Cerebellar nuclear complex (tissue), 1 donor: ENCODE measurements at regions not wholly inside any gene's neighbourhood (a gene's known extent, or its start where the extent isn't known, plus 50 kb on each side); places are given as distances from the start of the nearest gene placed in this dataset.

Experiments used
- DNase-seq, 2 experiments: peaks; one replicate each; lab custom pipeline; 2025; lab: John Stamatoyannopoulos, UW

GRCh38 chr13:78979349-78979748 lies 320.4 kb upstream of the OBI1 start:
- no peak for DNase-seq

GRCh38 chr13:78978381-78978998 lies 319.5 kb upstream of the OBI1 start:
- DNase-seq = peak in 1 of 2 experiments; percentile 17

GRCh38 chr13:78977311-78977710 lies 318.4 kb upstream of the OBI1 start:
- DNase-seq = no peak

- no peak for DNase-seq
Measured at GRCh38 chr13:78976696-78977095, 317.7 kb upstream of the OBI1 start.

- DNase-seq = no peak
Measured at GRCh38 chr13:78972561-78972960, 313.6 kb upstream of the OBI1 start.

- DNase-seq = no peak
Measured at GRCh38 chr13:78971355-78972025, 312.5 kb upstream of the OBI1 start.

GRCh38 chr13:78960881-78961280 lies 301.9 kb upstream of the OBI1 start:
- DNase-seq = no peak

GRCh38 chr13:78958006-78958405 lies 299.1 kb upstream of the OBI1 start:
- no peak for DNase-seq

- DNase-seq = no peak
Measured at GRCh38 chr13:78940455-78941130, 281.6 kb upstream of the OBI1 start.

- DNase-seq = no peak
Measured at GRCh38 chr13:78934336-78934735, 275.4 kb upstream of the OBI1 start.

- DNase-seq = no peak
Measured at GRCh38 chr13:78915015-78915414, 256.1 kb upstream of the OBI1 start.

- no peak for DNase-seq
Measured at GRCh38 chr13:78913656-78914055, 254.7 kb upstream of the OBI1 start.

- no peak for DNase-seq
Measured at GRCh38 chr13:78910147-78910546, 251.2 kb upstream of the OBI1 start.

GRCh38 chr13:78909276-78909675 lies 250.3 kb upstream of the OBI1 start:
- no peak for DNase-seq

GRCh38 chr13:78907006-78907405 lies 248.1 kb upstream of the OBI1 start:
- DNase-seq = no peak

- no peak for DNase-seq
Measured at GRCh38 chr13:78897200-78897599, 238.2 kb upstream of the OBI1 start.

GRCh38 chr13:78884571-78884970 lies 225.6 kb upstream of the OBI1 start:
- DNase-seq = no peak

- no peak for DNase-seq
Measured at GRCh38 chr13:78881751-78882150, 222.8 kb upstream of the OBI1 start.

GRCh38 chr13:78881054-78881453 lies 222.1 kb upstream of the OBI1 start:
- DNase-seq = no peak

- no peak for DNase-seq
Measured at GRCh38 chr13:78876915-78877549, 218.1 kb upstream of the OBI1 start.

- DNase-seq = no peak
Measured at GRCh38 chr13:78875792-78876580, 217.0 kb upstream of the OBI1 start.

- no peak for DNase-seq
Measured at GRCh38 chr13:78868991-78869390, 210.0 kb upstream of the OBI1 start.
